ENCODE measurements at regions not wholly inside any gene's neighbourhood (a gene's known extent, or its start where the extent isn't known, plus 50 kb on each side); places are given as distances from the start of the nearest gene placed in this dataset.

GRCh38 chr15:61500523-61500922 lies 271.4 kb upstream of the RORA start:
- no peaks in the 10 kb centered on the region for H4K20me1 ChIP-seq (ENCODE audit: control insufficient read depth, insufficient read depth, insufficient read length)
- H3K79me2 ChIP-seq (ENCODE audit: insufficient read depth, low read length) = no peaks in the 10 kb centered on the region
- H3K18ac ChIP-seq (ENCODE audit: insufficient read length, low read depth, low read length) = no peak overlapping the region
- H2BK120ac ChIP-seq (ENCODE audit: low read depth, low read length, poor library complexity, severe bottlenecking) = no peak overlapping the region
- no peak overlapping the region for H2BK20ac ChIP-seq (ENCODE audit: low read depth, low read length, poor library complexity, severe bottlenecking)
- H3K9me3 ChIP-seq (ENCODE audit: control insufficient read depth, low read depth, low read length) = no peaks in the 10 kb centered on the region
- H3K4me2 ChIP-seq (ENCODE audit: insufficient read depth, insufficient read length, low read length) = no peak overlapping the region
- no peaks in the 10 kb centered on the region for H3K27me3 ChIP-seq (ENCODE audit: insufficient read depth, low read length)
- no peaks in the 10 kb centered on the region for H3K79me1 ChIP-seq (ENCODE audit: insufficient read depth, low read depth, low read length, poor library complexity, severe bottlenecking)
- no peak overlapping the region for H2BK15ac ChIP-seq (ENCODE audit: low read depth, low read length)
- H3K23me2 ChIP-seq (ENCODE audit: insufficient read length, low read depth, low read length, poor library complexity, severe bottlenecking) = no peaks in the 10 kb centered on the region
- peaks cover 3% of the 10 kb centered on the region; the same call in 1 of the 2 replicates for H3K4me1 ChIP-seq (ENCODE audit: insufficient read depth, low read length)
- H4K8ac ChIP-seq (replicated peaks; ENCODE audit: insufficient read length, low read depth, low read length) = no peak overlapping the region
- no peak overlapping the region for H4K91ac ChIP-seq (ENCODE audit: insufficient read length, low read depth, low read length)
- Mint-ChIP-seq H3K9me3 (no peaks in the 10 kb centered on the region), H3K27me3 (ENCODE audit: low read depth) (peaks cover 2% of the 10 kb centered on the region; the same call in 1 of the 2 replicates), H3K4me1 (peaks cover 19 to 21% of the 10 kb centered on the region in 2 experiments), H3K36me3 (ENCODE audit: insufficient read depth in 1 of 3, low read depth in 3 of 3) (no peaks in the 10 kb centered on the region), H3K27ac (no peak overlapping the region), H3K4me3 (no peak overlapping the region)
- H3K4ac ChIP-seq (ENCODE audit: low read depth, low read length) = no peak overlapping the region
- no peak overlapping the region for H3K14ac ChIP-seq (ENCODE audit: insufficient read depth, low read length)
- no peak overlapping the region for H2AK5ac ChIP-seq (ENCODE audit: insufficient read length, low read length)
- H3K23ac ChIP-seq (ENCODE audit: insufficient read length, low read depth, low read length) = no peak overlapping the region
- no peak for DNase-seq
- H3K27ac ChIP-seq (ENCODE audit: insufficient read length, low read depth, low read length) = no peak overlapping the region
- H2BK12ac ChIP-seq (ENCODE audit: insufficient read length, low read depth, low read length) = no peak overlapping the region
- no peak overlapping the region for H3K56ac ChIP-seq (ENCODE audit: insufficient read length, low read depth, low read length)
- no peak for TF ChIP-seq CTCF (conservative IDR thresholded peaks at IDR 0.05)
- no peak overlapping the region for H2AFZ ChIP-seq (ENCODE audit: low read length)
- no peak overlapping the region for H4K5ac ChIP-seq (ENCODE audit: insufficient read length, low read depth, low read length)
- H3T11ph ChIP-seq (ENCODE audit: low read length) = no peak overlapping the region
- H3K9ac ChIP-seq (ENCODE audit: extremely low read depth, insufficient read length, low read length) = no peak overlapping the region
- H2BK5ac ChIP-seq (ENCODE audit: insufficient read length, low read length) = no peak overlapping the region
